Jurkat, Clone E6-1 (cell line): ENCODE measurements at regions not wholly inside any gene's neighbourhood (a gene's known extent, or its start where the extent isn't known, plus 50 kb on each side); places are given as distances from the start of the nearest gene placed in this dataset.

Experiments used
- DNase-seq: peaks from one replicate; pipeline ENCODE4 v3.0.0-alpha.2; 2011; ENCODE audit warnings: low read depth, low spot score
- H3K4me3 ChIP-seq: 2 replicates; pipeline ENCODE4 v1.5.1; 2011; ENCODE audit warnings: mild to moderate bottlenecking, low read length, control low read depth, moderate library complexity

DNA sequence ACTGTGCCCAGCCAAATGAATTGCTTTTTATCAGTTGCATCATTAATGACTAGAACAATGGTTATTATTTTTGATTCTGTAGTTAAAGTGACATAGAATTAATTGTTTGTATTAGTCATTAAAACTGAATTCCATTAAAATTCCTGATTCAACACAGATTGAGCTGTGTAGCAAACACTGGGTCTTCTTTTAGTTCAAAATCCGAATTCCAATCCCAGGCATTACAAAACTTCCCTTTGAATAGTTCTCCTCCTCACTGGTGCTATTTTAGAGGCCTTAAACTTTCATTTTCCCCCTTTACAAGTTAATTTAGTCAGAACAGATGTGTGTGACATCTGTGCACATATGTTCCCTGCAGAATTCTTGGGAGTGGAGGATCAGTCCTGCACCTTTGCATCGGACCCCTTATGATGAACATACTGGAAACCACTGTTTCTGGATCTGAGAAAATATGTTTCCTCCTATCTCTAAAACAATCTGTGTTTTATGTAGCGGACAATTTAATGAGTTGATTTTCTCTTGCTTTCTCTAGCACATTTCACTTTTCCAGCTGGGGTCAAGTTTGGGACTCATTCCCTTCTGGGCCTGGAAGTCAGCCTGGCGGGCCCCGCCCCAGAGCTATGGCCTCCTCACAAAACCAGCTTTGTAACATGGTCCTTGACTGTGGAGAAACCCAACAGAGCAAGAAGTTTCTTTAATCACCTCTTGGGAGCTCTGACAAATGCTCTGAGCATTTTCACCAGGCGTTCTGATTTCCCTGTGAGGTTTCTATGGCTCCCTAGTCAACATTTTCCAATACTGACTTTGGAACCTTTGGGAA, 87.9 kb upstream of the MAMDC2 start:
- no peak overlapping the region for H3K4me3 ChIP-seq
- no peak for DNase-seq

DNA sequence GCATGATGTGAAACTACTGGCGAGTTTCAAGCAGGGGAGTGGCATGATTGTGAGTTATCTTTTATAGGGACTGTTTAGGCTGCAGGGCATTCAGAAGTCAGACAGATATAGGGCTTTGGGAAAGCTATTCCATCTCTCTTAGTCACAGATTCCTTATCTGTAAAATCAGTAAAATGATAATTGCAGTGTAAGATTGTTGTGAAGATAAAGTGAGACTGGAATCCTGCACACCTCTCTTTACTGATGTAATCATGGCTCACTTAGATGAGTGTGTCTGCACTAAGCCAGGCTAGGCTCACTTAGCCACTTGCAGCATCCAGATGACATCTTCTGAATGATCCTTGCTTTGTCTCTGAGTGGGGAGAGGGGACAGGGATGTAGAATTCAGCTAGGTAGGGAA, 81.8 kb upstream of the MAMDC2 start:
- no peak for DNase-seq
- H3K4me3 ChIP-seq = no peak overlapping the region

DNA sequence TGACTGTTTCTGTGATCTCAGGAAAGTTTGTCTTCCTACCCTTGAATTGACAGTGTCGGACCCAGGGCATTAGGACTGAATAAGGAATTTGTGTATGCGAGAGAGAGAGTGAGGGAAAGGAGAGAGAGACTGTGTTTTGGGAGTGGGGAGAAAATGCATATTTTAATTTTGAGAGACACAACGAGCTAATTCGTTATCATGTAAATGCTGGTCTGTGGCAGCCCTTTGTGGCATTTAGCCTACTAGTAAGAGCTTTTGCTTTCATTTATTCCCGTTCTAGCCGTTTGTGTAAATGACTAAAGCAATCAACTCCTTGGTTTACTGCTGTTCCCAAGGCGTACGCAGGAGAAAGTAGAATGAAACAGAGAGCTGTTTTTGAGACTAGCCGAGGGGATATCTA, 79.8 kb upstream of the MAMDC2 start:
- DNase-seq = no peak
- H3K4me3 ChIP-seq = no peak overlapping the region

- H3K4me3 ChIP-seq = no peak overlapping the region
- no peak for DNase-seq
Measured at GRCh38 chr9:69964446-69964845, 79.2 kb upstream of the MAMDC2 start.

DNA sequence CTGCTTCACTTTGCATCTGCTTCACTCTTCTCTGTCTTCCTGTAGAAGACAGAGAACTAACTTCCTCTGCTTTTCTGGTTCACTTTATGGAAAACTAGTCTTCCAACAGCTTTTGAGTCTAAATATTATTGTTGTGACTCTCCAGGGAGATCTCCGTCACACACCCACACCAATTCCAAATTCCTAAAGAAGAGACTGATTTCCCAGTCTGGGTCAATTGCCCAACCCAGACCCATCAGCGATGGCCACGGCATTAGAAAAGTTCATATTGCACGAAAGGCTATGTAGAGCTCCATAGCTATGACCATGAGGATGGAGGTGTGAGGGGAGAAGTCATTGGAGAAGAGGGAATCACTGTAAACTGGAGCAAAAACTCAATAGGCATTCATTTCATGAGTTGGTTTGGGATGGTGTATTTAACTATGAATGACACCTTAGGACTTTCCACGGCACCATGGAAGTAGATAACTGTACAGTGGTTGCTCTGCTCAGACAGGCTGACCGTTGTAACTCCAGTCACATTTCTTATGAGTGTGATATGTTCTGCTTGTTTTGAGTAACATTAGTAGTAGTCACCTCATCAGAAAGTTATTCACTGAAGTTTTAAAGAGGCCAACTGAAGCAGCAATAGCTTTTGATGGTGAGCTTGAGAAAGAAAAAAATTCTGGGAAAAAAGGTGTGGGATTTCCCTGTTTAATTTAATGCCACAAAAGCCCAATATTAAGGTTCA, 78.1 kb upstream of the MAMDC2 start:
- H3K4me3 ChIP-seq = no peak overlapping the region
- DNase-seq = no peak

GRCh38 chr9:69967344-69967743, 76.3 kb upstream of the MAMDC2 start:
- H3K4me3 ChIP-seq = no peak overlapping the region
- no peak for DNase-seq

DNA sequence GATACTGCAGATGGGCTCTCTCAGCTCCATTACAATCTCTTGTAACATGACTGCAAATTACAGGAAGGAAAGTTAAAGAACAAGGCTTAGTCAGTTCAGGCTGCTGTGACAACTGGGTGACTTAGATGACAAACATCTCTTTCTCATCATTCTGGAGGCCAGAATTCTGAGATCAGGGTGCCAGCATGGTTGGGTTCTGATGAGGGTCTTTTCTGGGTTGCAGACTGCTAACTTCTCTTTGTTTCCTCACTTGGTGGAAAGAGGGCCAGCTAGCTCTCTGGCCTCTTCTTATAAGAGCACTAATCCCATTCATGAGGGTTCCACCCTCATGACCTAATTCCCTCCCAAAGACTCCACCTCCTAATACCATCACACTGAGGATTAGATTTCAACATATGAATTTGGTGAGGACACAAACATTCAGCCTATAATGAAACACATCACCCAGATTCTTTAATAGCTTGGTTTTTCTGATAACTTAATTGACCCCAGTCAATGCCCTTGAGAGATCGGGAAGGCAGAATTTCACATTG, 73.6 kb upstream of the MAMDC2 start:
- no peak for DNase-seq
- H3K4me3 ChIP-seq = no peak overlapping the region

GRCh38 chr9:69971643-69972449, 71.8 kb upstream of the MAMDC2 start:
- DNase-seq = peak; percentile 41
- H3K4me3 ChIP-seq = no peak overlapping the region

DNA sequence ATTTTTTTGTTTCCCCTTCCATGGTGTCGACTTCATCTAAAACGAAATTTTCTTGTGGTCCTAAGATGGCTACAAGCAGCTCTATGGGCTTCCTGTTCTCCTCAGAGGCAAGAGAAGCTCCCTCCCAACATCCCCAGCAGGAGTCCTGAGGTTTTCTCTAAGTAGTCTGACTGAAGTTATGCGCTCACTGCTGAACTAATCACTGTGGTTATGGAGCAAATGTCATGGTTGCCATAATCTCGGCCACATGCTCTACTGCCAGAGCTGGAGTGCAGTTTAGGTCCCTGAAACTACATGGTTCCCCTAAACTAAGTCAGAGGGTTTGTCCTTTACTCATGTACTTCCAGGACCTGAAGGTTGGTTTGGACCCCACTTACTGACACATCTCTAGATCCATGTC, 68.0 kb upstream of the MAMDC2 start:
- DNase-seq = peak; percentile 11
- H3K4me3 ChIP-seq = no peak overlapping the region

DNA sequence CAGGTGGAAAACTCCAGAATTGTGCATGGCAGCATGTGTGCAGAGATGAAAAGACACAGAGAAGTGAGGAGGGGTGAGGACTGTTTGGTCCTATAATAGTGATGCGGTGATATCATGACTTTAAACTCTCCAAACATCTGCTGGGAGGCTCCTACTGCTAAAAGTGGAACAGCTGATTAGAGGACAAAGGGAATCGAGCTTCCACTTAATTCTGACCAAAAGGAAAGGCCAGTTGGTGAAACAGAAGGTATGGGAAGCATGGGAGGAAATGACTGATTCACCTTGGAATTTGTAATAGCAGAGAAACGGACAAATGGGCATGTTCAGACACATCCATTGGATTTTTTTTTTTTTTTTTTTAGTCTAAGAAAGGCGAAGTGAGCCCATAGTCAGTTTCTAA, 67.5 kb upstream of the MAMDC2 start:
- no peak for DNase-seq
- H3K4me3 ChIP-seq = no peak overlapping the region

DNA sequence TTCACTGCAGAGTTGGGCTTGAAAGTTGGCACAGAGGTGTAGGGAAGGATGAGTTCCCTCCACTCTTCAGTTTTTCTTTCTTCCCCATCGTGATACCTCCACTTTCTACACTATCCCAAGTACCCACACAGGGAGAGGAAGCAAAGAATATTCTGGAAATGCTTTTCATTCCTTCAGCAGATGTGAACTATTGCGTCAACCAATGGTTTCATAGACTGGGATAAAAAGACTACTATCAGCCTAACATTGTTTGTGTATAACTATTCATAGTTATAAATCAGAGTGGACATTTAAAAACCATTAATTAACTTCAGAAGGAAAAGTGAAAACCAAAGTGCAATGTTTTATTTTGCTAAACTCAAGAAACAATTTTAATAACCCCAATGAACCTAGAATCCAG, 63.6 kb upstream of the MAMDC2 start:
- no peak overlapping the region for H3K4me3 ChIP-seq
- no peak for DNase-seq

- no peak for DNase-seq
- H3K4me3 ChIP-seq = no peak overlapping the region
Measured at GRCh38 chr9:69980591-69980990, 63.1 kb upstream of the MAMDC2 start.

DNA sequence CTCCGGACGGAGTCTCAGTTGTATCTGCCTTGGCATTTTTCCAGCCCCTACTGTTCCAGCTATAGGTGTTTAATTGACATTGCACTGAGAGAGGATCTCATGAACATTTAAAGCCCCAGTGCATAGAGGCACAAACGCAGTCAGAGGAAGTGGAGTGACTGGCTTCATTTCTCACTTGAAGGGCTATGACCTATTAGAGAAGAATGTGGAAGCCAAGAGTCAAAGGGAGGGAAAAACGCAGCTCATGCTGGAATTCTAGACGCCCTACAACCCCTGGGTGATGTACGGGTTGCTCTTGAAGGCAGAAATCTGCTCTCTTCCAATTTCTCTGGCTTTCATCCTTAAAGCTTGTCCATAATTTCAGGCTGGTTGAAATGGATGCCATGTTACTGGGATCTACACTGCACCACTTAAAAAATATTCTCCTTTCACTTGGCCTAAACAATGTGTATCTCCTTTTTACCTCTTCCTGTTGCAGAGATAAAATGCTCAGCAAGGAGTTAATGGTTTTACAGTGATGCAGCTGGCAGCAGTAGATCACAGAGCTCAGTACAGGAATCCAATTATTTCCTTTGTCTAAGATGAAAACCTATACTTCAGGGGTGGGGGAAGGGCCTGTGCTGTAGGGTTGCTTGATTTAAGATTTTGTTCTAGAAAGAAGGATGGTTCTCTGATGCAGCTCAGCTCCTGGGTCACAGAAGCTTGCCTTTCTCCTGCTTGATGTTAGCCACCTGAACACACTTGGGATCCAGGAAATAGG, 61.8 kb upstream of the MAMDC2 start:
- H3K4me3 ChIP-seq = no peak overlapping the region
- peak; percentile 72 for DNase-seq

DNA sequence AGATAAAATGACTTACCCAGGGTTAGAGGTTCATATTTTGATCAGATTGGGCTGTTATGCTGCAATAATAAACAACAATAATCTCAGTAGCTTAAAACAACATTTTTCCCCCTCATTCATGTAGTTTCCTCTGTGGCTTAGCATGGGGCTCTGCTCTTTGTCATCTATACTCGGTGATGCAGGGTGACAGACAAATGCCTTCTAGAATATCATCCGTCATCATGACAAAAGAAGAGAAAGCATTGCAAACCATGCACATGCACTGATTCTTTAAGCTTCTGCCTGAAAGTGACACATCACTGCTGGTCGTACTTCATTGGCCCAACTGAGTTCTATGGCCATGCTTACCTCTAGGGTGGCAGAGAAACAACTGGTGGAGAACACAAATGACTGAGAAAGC, 58.8 kb upstream of the MAMDC2 start:
- no peak for DNase-seq
- no peak overlapping the region for H3K4me3 ChIP-seq

DNA sequence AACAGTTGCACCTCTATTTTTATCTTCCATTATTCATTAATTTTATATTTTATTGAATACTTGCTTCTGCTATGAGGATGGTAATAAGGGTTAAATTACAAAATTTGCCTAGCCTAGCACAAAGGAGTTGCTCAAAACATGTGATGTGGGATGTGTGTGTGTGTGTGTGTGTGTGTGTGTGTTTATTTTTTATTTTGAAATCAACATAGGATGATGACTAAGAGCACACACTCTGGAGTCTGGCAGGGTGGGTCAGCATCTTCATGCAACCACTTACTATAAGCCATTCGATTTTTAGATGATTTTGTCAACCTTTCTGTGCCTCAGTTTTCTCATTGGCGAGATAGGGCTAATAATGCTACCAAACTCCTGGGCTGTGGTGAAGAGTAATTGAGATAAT, 57.7 kb upstream of the MAMDC2 start:
- no peak for DNase-seq

DNA sequence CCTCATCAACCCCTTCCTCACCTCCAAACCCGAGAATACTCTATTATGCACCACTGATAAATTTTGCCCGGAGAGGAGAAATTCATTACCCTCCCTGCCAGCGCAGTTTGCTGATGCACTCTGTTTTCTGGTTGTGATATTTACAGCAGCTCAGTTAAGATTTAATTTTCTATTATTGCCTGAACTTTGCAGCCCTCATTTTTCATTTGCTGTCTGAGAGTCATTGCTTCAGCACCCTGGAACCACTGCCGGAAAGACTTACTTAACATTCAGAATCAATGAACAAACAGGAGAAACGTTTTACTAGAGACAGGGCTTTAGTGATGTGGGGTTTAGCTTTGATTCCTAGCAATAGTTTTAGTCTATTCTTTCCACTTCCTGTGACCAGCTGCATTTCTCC, 56.7 kb upstream of the MAMDC2 start:
- peak; percentile 22 for DNase-seq
- no peak overlapping the region for H3K4me3 ChIP-seq

More for the DNA sequence above, 57.7 kb upstream of the MAMDC2 start:
- no peak overlapping the region for H3K4me3 ChIP-seq

DNA sequence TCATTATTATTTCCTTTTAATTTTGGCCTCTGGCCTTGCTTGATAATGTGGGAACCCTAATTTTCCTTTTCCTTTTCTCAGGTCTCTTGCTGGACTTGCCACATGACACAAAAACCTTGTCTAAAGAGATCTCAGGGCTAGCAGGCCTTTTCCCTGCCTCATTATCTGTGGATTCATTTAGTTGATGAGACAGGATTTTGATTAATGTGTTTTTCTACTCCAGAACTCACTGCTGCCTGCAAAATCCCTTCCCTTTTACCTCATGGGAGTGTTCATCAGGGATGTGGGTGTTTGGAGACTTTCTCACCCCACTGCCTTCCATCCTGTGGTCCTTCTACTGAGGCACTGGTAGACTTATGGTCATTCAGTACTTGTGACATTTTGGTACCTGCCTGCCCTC, 56.2 kb upstream of the MAMDC2 start:
- DNase-seq = no peak
- no peak overlapping the region for H3K4me3 ChIP-seq

- no peak for DNase-seq
- H3K4me3 ChIP-seq = no peak overlapping the region
Measured at GRCh38 chr9:69993110-69993509, 50.5 kb upstream of the MAMDC2 start.
